Inflammatory macrophage treated with lipopolysaccharide for 1 hour (primary cell): ENCODE measurements at regions not wholly inside any gene's neighbourhood (a gene's known extent, or its start where the extent isn't known, plus 50 kb on each side); places are given as distances from the start of the nearest gene placed in this dataset.

Source experiments
- DNase-seq, 2 donors: peaks; one replicate each; pipeline ENCODE4 v3.0.0-alpha.2; 2020 to 2022

DNA sequence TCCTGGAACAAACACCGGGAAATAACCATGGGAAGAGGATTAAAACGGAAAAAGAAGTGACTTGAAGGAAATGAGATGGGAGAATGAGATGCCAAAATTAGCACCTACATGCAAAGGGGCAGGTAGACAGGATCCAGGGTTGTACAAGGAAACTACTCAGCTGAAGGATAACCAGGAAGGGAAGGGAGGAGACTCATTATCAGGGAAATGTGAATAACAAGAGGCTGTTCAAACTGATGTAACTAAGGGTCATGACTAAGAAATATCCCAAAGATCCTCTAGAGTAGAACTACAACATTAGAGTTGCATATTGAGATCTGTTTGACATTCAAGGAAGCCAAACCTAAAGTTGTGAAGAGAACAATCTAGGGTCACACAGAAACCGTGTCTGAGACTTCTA lies 166.2 kb upstream of the SP8 start:
- no peak for DNase-seq

DNA sequence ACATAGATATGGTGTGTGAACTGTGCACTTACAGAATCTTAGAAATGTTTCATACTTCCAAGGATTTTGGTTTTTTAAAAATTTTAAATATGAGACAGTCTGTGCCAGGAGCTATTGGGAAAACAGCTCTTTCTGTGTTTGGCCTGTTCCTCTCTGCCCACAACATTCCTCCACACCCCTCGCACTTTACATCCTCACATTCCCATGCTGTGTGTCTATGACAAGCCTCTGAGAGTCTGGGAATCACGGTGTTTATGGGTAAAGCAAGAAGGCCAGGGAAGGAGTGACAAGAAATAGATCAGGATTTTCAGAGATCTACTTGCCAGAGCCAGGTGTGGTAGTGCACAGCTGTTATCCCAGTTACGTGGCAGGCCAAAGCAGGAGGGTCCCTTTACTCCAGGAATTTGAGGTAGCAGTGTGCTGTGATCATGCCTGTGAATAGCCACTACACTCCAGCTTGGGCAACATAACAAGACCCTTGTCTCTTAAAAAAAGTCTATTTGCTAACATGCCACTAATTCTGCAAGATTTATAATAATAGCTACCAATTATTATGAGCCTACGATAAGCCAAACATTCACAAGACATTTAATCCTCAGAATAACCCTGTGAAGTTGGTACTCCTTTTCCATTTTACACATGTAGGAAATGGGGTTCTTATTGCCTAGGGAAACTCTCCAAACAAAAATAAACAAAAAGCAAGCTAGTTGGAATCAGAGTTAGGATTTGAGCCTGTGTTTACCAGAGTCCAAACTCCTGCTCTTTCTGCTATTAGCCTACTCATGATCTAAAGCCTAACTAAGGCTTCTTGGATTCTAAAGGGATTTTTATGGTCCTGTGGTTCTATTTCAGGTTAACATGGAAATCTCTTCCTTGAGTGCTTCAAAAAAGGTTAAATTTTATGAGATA lies 168.3 kb upstream of the SP8 start:
- no peak for DNase-seq

DNA sequence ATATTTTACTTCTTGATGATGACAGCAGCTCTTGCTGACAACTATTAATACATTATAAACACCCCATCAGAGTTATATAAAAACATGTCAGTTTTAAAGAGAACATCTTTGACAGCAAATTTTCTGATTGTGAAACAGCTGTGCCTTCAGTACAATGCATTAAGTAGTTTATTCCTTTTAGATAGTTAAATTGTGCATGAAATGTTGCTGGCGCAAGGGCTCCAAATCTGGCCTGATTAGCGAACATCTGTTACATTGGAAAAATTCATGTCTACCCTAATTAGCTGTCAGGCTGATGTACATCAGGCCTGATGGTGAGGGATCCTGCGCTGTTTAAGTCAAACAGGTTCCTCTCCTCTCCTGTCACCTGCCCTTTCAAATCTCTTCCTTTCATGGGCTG lies 171.9 kb upstream of the SP8 start:
- no peak for DNase-seq

- no peak for DNase-seq
These were observed 172.6 kb upstream of the SP8 start for GRCh38 chr7:20959281-20959680.

- DNase-seq = no peak
These were observed 177.0 kb upstream of the SP8 start for GRCh38 chr7:20963556-20964280.

- no peak for DNase-seq
These were observed 177.7 kb upstream of the SP8 start for GRCh38 chr7:20964281-20964918.

DNA sequence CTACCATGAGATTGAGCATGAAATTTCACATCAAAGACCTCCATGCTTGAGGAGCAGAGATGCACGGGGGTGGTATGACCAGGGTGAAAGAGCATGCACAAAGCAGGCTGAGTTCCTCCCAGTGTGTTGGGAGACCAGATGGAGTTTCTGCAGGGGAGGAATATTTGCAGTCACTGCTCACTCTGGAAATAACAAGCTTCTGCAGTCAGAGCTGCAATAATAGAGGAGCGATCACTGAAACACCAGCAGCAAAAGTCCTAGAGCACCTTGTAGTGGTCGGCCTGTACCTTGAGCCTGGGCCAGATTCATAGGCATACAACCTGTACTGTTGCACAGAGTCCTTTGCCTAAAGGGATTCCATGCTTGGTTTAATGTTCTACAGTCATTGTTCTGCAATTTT lies 184.5 kb upstream of the SP8 start:
- DNase-seq = no peak

DNA sequence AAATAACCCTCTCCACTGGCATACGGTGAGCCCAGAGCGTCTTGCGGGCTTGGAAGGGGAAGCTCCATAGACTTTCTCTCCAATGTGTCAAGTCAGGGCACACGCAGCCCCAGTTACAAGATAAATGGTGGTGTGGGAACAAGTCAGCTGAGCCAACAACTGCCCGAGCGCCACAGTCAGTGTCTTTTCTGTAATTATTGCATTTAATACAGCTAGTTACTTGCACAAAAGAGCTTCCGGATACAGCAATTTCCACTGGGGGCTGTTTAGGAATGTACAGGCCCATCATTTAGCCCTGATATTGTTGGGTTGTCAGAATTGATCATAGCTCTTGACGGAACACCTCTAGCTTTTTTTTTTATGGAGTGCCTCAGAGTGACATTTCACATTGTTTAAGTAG lies 193.5 kb upstream of the SP8 start:
- DNase-seq = no peak

DNA sequence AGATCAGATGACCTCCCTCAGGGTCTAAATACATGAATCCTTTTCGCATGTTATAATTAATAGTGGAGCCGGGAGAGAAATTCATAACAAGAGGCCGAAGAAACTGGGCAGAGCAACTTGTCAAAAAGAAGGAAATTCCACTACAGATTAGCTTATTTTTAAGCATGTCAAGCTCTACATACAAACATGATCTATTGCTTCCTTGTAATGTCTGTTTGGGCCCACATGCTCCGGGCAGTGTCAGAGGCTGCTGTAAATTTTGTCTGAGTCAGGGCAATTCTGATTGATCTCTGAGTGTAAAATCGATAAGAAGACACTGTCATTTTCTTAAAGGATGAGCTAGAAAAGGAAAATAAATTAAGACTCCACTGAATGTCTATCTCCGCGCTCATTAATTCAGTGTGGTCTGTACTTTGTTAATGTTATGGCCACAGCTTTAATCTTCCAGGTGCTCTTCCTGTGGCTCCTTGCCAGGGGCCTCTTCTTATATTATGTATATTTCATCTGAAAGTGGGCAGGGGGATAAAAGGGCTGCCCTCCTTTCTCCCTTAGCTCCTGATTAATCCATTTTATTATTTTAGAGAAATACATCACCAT lies 194.1 kb upstream of the SP8 start:
- DNase-seq = no peak

DNA sequence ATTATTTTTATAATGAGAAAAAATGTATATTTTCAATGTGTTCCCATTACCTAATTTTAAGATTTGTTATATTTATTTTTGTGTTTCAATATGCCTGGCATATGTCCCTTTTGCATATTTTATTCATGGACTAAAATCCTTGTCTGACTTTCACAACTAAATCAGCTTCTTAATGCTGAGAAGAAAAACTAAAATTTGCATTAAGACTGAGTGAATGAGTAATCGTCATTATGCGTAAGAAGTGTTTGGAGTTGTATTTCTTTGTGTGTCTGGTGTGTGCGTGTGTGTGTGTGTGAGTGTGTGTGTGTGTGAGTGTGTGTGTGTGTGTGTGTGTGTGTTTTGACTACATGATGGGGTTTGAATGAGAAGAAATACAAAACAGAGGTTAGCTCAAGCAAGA lies 201.7 kb upstream of the SP8 start:
- no peak for DNase-seq

- no peak for DNase-seq
These were observed 204.9 kb upstream of the SP8 start for GRCh38 chr7:20991544-20991943.

GRCh38 chr7:20993693-20994092 lies 207.0 kb upstream of the SP8 start:
- DNase-seq = no peak

- no peak for DNase-seq
These were observed 211.6 kb upstream of the SP8 start for GRCh38 chr7:20998309-20998708.

GRCh38 chr7:21011153-21011552 lies 224.5 kb upstream of the SP8 start:
- no peak for DNase-seq

DNA sequence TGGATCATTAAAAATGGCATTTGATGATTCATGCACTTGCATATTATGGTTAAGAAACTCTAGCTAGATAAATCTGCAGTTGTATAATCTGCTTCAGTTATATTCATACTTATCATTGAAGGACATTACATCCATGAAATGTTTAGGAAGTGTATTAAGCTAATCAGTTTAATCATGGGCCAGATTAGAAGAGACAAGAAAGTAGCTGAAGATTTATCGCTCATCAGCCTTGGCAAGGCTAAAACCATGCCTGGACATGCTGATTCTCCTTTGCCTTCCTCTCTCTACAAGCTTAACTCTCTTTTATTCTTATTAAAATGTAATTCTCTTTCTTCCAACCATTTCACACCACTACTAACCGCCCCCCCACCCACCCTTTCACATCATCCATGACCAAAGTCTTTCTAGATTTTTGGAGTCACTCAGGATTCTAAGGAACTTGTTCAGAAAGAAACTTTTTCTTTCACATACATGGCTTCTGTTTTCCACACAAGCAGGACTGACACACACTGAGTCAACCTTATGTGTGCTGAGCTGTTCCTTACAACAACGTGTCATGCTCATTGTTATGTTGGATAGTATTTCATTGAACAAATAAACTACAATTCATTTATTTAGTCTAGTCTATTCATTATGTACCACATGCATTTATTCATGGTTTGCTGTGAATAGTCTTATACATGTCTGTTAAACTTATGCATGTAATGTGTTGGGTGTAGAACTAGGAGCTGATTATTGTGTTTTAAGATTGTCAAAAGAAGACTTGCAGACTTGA lies 227.3 kb upstream of the SP8 start:
- DNase-seq = no peak

- DNase-seq = no peak
These were observed 234.0 kb upstream of the SP8 start for GRCh38 chr7:21020667-21021066.

DNA sequence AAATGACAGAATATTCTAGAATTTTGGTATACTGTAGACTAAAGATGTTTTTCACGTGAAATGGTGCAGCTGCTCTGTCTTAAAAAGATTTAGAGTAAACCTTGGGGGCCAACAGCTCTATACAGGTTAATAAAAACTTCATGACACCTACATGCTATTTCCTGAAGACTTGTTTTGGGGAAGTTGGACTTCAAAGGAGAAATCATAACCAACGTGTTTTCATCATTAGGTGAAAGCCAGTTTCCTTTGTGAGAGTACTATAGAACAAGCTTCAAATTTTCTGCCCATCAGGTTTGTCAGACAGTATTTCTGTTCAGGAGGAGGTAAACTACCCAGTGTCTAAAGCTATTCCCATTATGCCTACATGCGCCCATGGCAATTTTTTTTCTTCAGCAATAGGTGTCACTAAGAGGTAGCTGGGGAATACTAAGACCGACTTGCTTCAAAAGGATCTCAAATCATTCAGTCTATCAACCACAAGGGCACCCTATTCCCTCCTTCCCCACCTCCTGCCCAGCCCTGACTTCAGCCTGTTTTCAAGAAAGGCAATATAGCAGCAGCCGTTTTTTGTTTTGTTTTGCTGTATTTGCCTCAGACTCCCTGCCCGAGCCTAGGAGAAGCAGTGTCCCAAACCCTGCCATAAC lies 237.3 kb upstream of the SP8 start:
- DNase-seq = no peak

- no peak for DNase-seq
These were observed 237.8 kb upstream of the SP8 start for GRCh38 chr7:21024485-21024867.

DNA sequence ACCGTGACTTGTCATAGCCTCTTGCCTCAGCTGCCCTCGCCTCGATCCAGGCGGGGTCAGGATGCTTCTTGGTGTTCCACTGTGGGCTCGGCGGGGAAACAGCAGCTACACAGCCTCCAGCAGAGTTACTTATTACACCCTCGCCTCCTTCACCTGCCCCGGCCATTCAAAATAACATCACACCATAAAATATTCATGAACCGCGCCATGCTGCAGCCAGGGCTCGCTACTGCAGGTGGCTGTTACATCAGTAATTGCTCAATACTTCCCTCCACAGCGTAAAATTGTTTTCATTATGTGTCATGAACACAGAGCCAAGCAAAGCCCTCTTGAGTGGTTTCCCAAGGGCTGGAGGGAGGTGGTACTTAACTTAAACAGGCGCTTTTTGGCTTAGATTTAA lies 241.5 kb upstream of the SP8 start:
- no peak for DNase-seq

DNA sequence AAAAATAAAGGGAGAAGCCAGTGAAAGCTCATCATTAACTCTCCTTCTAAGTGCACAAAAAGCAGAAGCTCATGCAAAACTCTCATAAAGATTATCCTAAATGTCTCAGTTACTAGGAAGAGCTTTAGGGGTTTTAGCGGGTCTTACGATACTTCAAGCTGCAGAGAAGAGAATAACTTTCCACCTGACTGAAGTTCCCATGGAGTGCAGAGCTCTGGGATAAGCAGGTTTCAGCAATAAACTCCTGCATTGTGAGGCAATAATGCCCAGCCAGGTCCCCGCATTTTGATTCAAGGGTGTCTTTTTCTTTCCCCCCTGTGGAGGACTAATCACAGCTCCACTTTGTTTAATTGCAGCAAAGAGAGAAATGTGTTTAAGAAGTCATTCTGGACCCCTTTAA lies 241.9 kb upstream of the SP8 start:
- no peak for DNase-seq

DNA sequence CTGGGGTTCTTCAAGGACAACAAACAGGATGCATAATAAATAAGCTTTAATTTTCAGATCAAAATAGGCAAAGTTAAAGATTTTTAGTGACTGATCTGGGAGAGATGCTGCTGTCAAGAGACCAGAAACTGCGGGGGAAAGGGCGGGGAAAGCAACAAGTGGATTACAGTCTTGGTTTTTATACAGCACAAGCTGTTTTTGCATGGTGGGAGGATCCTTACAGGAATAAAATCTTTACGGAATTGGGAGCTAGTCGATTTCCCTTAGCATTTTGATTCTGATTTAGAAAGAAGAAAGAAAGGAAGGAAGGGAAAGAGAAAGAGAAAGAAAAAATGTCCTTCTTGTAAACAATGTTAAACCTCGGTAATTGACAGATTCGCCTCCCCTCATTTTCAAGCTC lies 242.3 kb upstream of the SP8 start:
- DNase-seq = no peak

DNA sequence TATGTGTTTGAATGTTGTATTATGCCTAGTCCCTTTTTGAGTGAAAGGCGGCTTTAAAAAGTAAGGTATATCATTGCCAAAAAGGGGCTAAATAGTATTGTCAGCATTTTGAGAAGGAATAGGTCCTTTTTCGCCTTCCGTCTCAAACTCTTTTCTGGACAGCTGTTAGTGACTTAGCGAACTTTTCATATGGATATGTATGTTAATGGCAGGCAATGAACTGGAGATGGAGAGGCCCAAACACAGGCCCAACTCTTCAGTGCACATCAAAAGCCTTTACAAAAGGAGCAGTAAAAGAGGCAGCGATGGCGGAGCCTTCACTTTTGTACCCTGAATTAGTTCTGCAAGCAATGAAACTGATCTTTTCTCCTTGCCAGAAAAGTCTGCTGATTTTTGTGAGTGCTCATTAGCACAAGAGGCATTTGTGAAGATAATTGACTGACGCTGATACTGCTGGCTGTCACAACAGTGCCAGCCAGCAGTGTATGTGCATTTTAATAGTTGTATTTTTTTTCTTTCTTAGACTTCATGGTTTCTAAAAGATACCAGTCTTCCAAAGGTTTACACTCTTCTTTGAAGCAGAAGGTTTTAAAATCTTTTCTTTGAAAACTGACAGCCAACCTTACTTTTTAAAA lies 243.7 kb upstream of the SP8 start:
- DNase-seq = no peak
